ENCODE measurements at regions not wholly inside any gene's neighbourhood (a gene's known extent, or its start where the extent isn't known, plus 50 kb on each side); places are given as distances from the start of the nearest gene placed in this dataset.
A peak's percentile ranks its signal among the peaks of the same experiment; 100 is the strongest.

- Histone ChIP-seq H3K9ac (ENCODE audit: insufficient read depth in 1 of 2, low read length in 2 of 2) (peak overlapping the region in 1 of 2 donors; percentile 24), H3K27ac (ENCODE audit: low read depth in 1 of 2, low read length in 1 of 2) (no peak overlapping the region), H3K9me3 (ENCODE audit: control insufficient read depth in 4 of 4, insufficient read depth in 3 of 4, low read length in 3 of 4) (no peaks in the 10 kb centered on the region), H3K27me3 (ENCODE audit: control insufficient read depth in 3 of 3, insufficient read depth in 3 of 3, low read length in 2 of 3) (no peaks in the 10 kb centered on the region), H3K4me1 (ENCODE audit: control insufficient read depth in 5 of 5, insufficient read depth in 5 of 5, low read length in 5 of 5) (peaks cover 0 to 12% (median 3%) of the 10 kb centered on the region in 5 donors), H3K36me3 (ENCODE audit: control insufficient read depth in 4 of 4, insufficient read depth in 4 of 4, low read length in 4 of 4) (peaks cover 0 to 2% (median 0%) of the 10 kb centered on the region in 4 donors), H3K4me3 (no peak overlapping the region)
- TF ChIP-seq, protein P1, sequence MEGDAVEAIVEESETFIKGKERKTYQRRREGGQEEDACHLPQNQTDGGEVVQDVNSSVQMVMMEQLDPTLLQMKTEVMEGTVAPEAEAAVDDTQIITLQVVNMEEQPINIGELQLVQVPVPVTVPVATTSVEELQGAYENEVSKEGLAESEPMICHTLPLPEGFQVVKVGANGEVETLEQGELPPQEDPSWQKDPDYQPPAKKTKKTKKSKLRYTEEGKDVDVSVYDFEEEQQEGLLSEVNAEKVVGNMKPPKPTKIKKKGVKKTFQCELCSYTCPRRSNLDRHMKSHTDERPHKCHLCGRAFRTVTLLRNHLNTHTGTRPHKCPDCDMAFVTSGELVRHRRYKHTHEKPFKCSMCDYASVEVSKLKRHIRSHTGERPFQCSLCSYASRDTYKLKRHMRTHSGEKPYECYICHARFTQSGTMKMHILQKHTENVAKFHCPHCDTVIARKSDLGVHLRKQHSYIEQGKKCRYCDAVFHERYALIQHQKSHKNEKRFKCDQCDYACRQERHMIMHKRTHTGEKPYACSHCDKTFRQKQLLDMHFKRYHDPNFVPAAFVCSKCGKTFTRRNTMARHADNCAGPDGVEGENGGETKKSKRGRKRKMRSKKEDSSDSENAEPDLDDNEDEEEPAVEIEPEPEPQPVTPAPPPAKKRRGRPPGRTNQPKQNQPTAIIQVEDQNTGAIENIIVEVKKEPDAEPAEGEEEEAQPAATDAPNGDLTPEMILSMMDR (IDR thresholded peaks at IDR 0.05; ENCODE audit: control extremely low read depth, extremely low read depth) = no peak
- ATAC-seq (ENCODE audit: insufficient read depth, low FRiP score) (no peak), DNase-seq (peak in 2 of 3 donors; percentile 49 to 51)
- 50 to 82% methylated on average over 1 of the region's 1 CpG for WGBS, 2 donors
Measured at GRCh38 chr14:71498212-71498611, 434.0 kb upstream of the RGS6 start.

- no peak for ATAC-seq (ENCODE audit: insufficient read depth, low FRiP score)
- TF ChIP-seq, protein P1 (IDR thresholded peaks at IDR 0.05; ENCODE audit: control extremely low read depth, extremely low read depth) = no peak
- 95% methylated on average over 3 of the region's 3 CpGs for WGBS, 2 donors
Measured at GRCh38 chr14:71499018-71499417, 433.2 kb upstream of the RGS6 start.

DNA sequence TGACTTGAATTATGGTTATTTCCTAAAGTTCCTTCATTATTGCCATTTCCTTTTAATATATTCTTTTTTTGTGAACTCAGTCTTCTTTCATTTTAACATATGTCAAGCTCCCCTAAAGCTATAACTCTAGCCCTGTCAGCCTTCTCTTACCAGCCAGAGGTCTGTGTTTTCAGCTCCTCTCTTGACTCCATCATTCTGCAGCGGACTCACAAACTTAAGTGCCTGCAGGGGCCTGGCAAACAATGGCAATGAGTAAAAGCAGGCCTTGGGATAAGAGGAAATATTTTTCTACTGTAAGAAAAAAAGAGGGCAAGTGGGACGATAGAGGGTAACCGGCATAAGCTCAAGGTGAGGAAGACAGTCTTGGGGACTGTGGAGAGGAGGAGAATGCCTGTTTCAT is 424.5 kb upstream of the RGS6 start:
- H3K4me3 ChIP-seq = no peak overlapping the region
- H3K27me3 ChIP-seq (ENCODE audit: control insufficient read depth in 3 of 3, insufficient read depth in 3 of 3, low read length in 2 of 3) = no peaks in the 10 kb centered on the region
- no peak overlapping the region for H3K27ac ChIP-seq (ENCODE audit: low read depth in 1 of 2, low read length in 1 of 2)
- no peak for ATAC-seq (ENCODE audit: insufficient read depth, low FRiP score)
- H3K4me1 ChIP-seq (ENCODE audit: control insufficient read depth in 5 of 5, insufficient read depth in 5 of 5, low read length in 5 of 5) = peaks cover 0 to 2% (median 0%) of the 10 kb centered on the region in 5 donors
- H3K36me3 ChIP-seq (ENCODE audit: control insufficient read depth in 4 of 4, insufficient read depth in 4 of 4, low read length in 4 of 4) = no peaks in the 10 kb centered on the region
- 81 to 89% methylated on average over 3 of the region's 3 CpGs for WGBS, 2 donors
- H3K9ac ChIP-seq (ENCODE audit: insufficient read depth in 1 of 2, low read length in 2 of 2) = no peak overlapping the region
- TF ChIP-seq, protein P1 (IDR thresholded peaks at IDR 0.05; ENCODE audit: control extremely low read depth, extremely low read depth) = no peak
- no peaks in the 10 kb centered on the region for H3K9me3 ChIP-seq (ENCODE audit: control insufficient read depth in 4 of 4, insufficient read depth in 3 of 4, low read length in 3 of 4)
- DNase-seq = no peak

More at GRCh38 chr14:71499018-71499417, 433.2 kb upstream of the RGS6 start:
- Histone ChIP-seq H3K9me3 (ENCODE audit: control insufficient read depth in 4 of 4, insufficient read depth in 3 of 4, low read length in 3 of 4) (no peaks in the 10 kb centered on the region), H3K27me3 (ENCODE audit: control insufficient read depth in 3 of 3, insufficient read depth in 3 of 3, low read length in 2 of 3) (no peaks in the 10 kb centered on the region), H3K36me3 (ENCODE audit: control insufficient read depth in 4 of 4, insufficient read depth in 4 of 4, low read length in 4 of 4) (peaks cover 0 to 2% (median 0%) of the 10 kb centered on the region in 4 donors), H3K4me3 (no peak overlapping the region), H3K4me1 (ENCODE audit: control insufficient read depth in 5 of 5, insufficient read depth in 5 of 5, low read length in 5 of 5) (peaks cover 0 to 12% (median 3%) of the 10 kb centered on the region in 5 donors), H3K9ac (ENCODE audit: insufficient read depth in 1 of 2, low read length in 2 of 2) (no peak overlapping the region), H3K27ac (ENCODE audit: low read depth in 1 of 2, low read length in 1 of 2) (no peak overlapping the region)
- DNase-seq = no peak

GRCh38 chr14:71508901-71509300 is 423.3 kb upstream of the RGS6 start:
- TF ChIP-seq, protein P1 (IDR thresholded peaks at IDR 0.05; ENCODE audit: control extremely low read depth, extremely low read depth) = no peak
- Histone ChIP-seq H3K27ac (ENCODE audit: low read depth in 1 of 2, low read length in 1 of 2) (no peak overlapping the region), H3K27me3 (ENCODE audit: control insufficient read depth in 3 of 3, insufficient read depth in 3 of 3, low read length in 2 of 3) (no peaks in the 10 kb centered on the region), H3K36me3 (ENCODE audit: control insufficient read depth in 4 of 4, insufficient read depth in 4 of 4, low read length in 4 of 4) (peaks cover 0 to 9% (median 0%) of the 10 kb centered on the region in 4 donors), H3K4me3 (no peak overlapping the region), H3K4me1 (ENCODE audit: control insufficient read depth in 5 of 5, insufficient read depth in 5 of 5, low read length in 5 of 5) (peaks cover 0 to 2% (median 0%) of the 10 kb centered on the region in 5 donors), H3K9me3 (ENCODE audit: control insufficient read depth in 4 of 4, insufficient read depth in 3 of 4, low read length in 3 of 4) (no peaks in the 10 kb centered on the region), H3K9ac (ENCODE audit: insufficient read depth in 1 of 2, low read length in 2 of 2) (no peak overlapping the region)
- ATAC-seq (ENCODE audit: insufficient read depth, low FRiP score) (no peak), DNase-seq (no peak)
- WGBS, 2 donors = 89 to 91% methylated on average over 4 of the region's 4 CpGs

Data from lung (tissue), 11 donors.